ENCODE measurements at regions not wholly inside any gene's neighbourhood (a gene's known extent, or its start where the extent isn't known, plus 50 kb on each side); places are given as distances from the start of the nearest gene placed in this dataset.

DNA sequence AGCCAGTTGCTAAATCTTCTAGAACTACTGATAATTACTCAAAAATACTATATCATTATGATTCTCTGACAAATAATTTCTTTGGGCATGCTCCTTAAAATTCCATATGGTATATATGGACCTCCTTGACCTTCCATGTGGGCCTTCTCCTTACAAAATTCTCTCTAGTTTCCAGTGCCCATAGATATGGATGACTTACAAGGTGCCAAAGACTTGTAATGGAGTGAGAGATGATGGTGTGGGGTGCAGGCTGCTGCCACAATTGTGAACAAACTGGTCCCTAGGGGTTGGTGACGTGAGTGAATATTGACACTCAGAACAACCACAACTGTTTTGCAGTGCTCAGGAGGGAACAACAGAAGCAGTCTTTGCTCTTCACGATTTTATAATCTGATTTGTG is 378.9 kb downstream of the SNAPC1 start:
- 54 to 68% (median 63%) methylated on average over 2 of the region's 2 CpGs for WGBS, 4 donors
- no peak for DNase-seq

GRCh38 chr14:62143245-62143644 is 381.0 kb downstream of the SNAPC1 start:
- no peaks in the 10 kb centered on the region for H3K4me1 ChIP-seq (replicated peaks in 1 of 2)
- no peak for DNase-seq
- H3K4me3 ChIP-seq: no peak overlapping the region
- H3K27ac ChIP-seq: no peak overlapping the region
- TF ChIP-seq POLR2A (IDR thresholded peaks at IDR 0.05): no peak
- TF ChIP-seq, protein P1, sequence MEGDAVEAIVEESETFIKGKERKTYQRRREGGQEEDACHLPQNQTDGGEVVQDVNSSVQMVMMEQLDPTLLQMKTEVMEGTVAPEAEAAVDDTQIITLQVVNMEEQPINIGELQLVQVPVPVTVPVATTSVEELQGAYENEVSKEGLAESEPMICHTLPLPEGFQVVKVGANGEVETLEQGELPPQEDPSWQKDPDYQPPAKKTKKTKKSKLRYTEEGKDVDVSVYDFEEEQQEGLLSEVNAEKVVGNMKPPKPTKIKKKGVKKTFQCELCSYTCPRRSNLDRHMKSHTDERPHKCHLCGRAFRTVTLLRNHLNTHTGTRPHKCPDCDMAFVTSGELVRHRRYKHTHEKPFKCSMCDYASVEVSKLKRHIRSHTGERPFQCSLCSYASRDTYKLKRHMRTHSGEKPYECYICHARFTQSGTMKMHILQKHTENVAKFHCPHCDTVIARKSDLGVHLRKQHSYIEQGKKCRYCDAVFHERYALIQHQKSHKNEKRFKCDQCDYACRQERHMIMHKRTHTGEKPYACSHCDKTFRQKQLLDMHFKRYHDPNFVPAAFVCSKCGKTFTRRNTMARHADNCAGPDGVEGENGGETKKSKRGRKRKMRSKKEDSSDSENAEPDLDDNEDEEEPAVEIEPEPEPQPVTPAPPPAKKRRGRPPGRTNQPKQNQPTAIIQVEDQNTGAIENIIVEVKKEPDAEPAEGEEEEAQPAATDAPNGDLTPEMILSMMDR (IDR thresholded peaks at IDR 0.05): no peak
- WGBS, 4 donors: 37 to 44% (median 42%) methylated on average over 2 of the region's 2 CpGs
- H3K36me3 ChIP-seq (replicated peaks in 1 of 2): no peaks in the 10 kb centered on the region
- H3K27me3 ChIP-seq: no peaks in the 10 kb centered on the region
- intact Hi-C loops (cut with DNase I): no loop called here
- no peaks in the 10 kb centered on the region for H3K9me3 ChIP-seq (replicated peaks in 1 of 3)

More for the DNA sequence above, 378.9 kb downstream of the SNAPC1 start:
- H3K4me1 ChIP-seq (replicated peaks in 1 of 2): no peaks in the 10 kb centered on the region
- no peaks in the 10 kb centered on the region for H3K9me3 ChIP-seq (replicated peaks in 1 of 3)
- H3K27me3 ChIP-seq: no peaks in the 10 kb centered on the region
- H3K27ac ChIP-seq: no peak overlapping the region
- intact Hi-C loops (cut with DNase I): no loop called here
- no peaks in the 10 kb centered on the region for H3K36me3 ChIP-seq (replicated peaks in 1 of 2)
- H3K4me3 ChIP-seq: no peak overlapping the region
- no peak for TF ChIP-seq POLR2A (IDR thresholded peaks at IDR 0.05)
- TF ChIP-seq, protein P1 (IDR thresholded peaks at IDR 0.05): no peak

- Histone ChIP-seq H3K36me3 (replicated peaks in 1 of 2) (no peaks in the 10 kb centered on the region), H3K27ac (no peak overlapping the region), H3K4me1 (replicated peaks in 1 of 2) (no peaks in the 10 kb centered on the region), H3K27me3 (no peaks in the 10 kb centered on the region), H3K4me3 (no peak overlapping the region), H3K9me3 (replicated peaks in 1 of 3) (no peaks in the 10 kb centered on the region)
- intact Hi-C loops (cut with DNase I): no loop called here
- TF ChIP-seq POLR2A (IDR thresholded peaks at IDR 0.05): no peak
- TF ChIP-seq, protein P1 (IDR thresholded peaks at IDR 0.05): no peak
- WGBS, 4 donors: 19 to 31% (median 30%) methylated on average over 1 of the region's 1 CpG
- no peak for DNase-seq
Observed at GRCh38 chr14:62144863-62145262, 382.6 kb downstream of the SNAPC1 start.

DNA sequence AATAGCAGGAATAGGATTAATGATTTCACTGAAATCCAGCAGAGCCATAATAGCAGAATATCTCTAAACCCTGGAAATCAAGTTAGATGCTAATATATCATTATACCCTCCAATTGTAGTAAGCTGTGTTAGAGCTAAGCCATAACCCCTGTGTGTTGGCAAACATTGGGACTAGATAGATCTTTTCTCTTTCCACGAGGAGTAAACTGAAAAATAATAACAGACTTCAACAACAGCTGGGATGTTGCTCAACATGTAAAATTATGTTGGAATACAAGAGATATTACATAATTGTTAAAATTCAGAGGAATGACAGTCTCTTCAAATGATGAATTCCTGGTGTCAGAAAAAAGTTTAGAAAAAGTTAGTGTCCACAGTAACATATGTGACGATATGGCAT is 383.8 kb downstream of the SNAPC1 start:
- no peaks in the 10 kb centered on the region for H3K36me3 ChIP-seq (replicated peaks in 1 of 2)
- H3K27ac ChIP-seq: no peak overlapping the region
- no peak overlapping the region for H3K4me3 ChIP-seq
- WGBS, 4 donors: 57 to 77% (median 63%) methylated on average over 2 of the region's 2 CpGs
- TF ChIP-seq, protein P1 (IDR thresholded peaks at IDR 0.05): no peak
- no peak for TF ChIP-seq POLR2A (IDR thresholded peaks at IDR 0.05)
- no peaks in the 10 kb centered on the region for H3K9me3 ChIP-seq (replicated peaks in 1 of 3)
- intact Hi-C loops (cut with DNase I): no loop called here
- no peak for DNase-seq
- no peaks in the 10 kb centered on the region for H3K4me1 ChIP-seq (replicated peaks in 1 of 2)
- no peaks in the 10 kb centered on the region for H3K27me3 ChIP-seq

Data from adrenal gland (tissue), 9 donors.